G401.6 (cell line): ENCODE measurements at regions not wholly inside any gene's neighbourhood (a gene's known extent, or its start where the extent isn't known, plus 50 kb on each side); places are given as distances from the start of the nearest gene placed in this dataset.
"Not testable (repeated sequence)": the region's sequence is repeated elsewhere in the genome, so short reads cannot be mapped to it uniquely, and the experiment has no call there.

ENCODE experiments used
- FAIRE-seq: peaks from 2 replicates; lab custom pipeline; 2012; peaks lifted over from hg19 to GRCh38; lab: Jason Lieb, UNC

GRCh38 chrX:2568125-2568524, 67.3 kb upstream of the DHRSX start:
- no peak for FAIRE-seq

- no peak for FAIRE-seq
These were observed 65.3 kb upstream of the DHRSX start for GRCh38 chrX:2566055-2566454.

DNA sequence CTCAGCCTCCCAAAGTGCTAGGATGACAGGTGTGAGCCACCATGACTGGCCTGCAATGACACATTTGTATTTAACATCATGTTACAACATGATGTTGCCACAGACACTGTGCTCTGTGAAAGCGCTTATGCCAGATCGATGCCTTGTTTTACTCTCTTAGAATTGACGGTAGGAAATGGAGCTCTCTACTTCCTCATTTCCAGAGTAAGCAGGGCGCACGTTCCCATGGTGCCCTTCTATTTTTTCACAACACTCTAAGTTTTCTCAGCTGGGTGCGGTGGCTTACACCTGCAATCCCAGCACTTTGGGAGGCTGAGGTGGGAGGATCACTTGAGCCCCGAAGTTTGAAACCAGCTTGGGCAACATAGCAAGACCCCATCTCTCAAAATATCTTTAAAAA, 60.7 kb upstream of the DHRSX start:
- no peak for FAIRE-seq

DNA sequence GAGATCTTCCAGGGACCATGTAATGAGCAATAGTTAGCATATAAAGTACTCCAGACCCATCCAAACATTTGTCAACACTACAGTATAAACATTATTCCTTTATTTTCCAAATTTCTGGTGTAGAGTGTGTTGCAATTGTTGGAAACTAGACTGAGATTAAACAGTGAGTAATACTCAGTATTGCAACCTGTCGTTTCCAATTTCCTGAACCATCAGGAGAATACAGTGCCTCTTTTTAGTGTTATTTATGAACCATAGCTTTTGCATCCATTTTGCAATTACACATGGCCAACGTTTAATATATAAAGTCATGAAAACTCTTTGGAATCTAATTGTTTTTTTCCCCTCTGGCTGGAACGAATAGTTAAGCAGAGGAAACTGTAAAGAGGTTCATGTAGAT, 58.3 kb upstream of the DHRSX start:
- FAIRE-seq, result no peak

- no peak for FAIRE-seq
These were observed 54.1 kb upstream of the DHRSX start for GRCh38 chrX:2554891-2555290.

- not testable (repeated sequence) for FAIRE-seq
These were observed 53.3 kb upstream of the DHRSX start for GRCh38 chrX:2554066-2554465.

- no peak for FAIRE-seq
These were observed 51.9 kb upstream of the DHRSX start for GRCh38 chrX:2552621-2553201.

- no peak for FAIRE-seq
These were observed 49.7 kb upstream of the DHRSX start for GRCh38 chrX:2550328-2551020.
